Panc1 (cell line): ENCODE measurements at regions not wholly inside any gene's neighbourhood (a gene's known extent, or its start where the extent isn't known, plus 50 kb on each side); places are given as distances from the start of the nearest gene placed in this dataset.
A peak's percentile ranks its signal among the peaks of the same experiment; 100 is the strongest.

Source experiments
- ATAC-seq: fragments of 200-7000 bp; cut with Tn5 transposase; 2 replicates; pipeline ENCODE4 v1.9.1; 2020; ENCODE audit warnings: mild to moderate bottlenecking, moderate library complexity
- BruUV-seq: library from RNA; stranded (reverse); fragments of 400-500 nt; replicated peaks from 2 replicates; lab custom pipeline; 2021; lab: Mats Ljungman, UMichigan
- CTCF ChIA-PET: fragments of 300-600 bp; sonication (Branson Sonifier 250); formaldehyde crosslinking; loops from one replicate; lab custom pipeline; 2022; ENCODE audit warnings: antibody characterized with exemption; lab: Charles Lee
- POLR2A ChIA-PET: fragments of 300-600 bp; sonication (Branson Sonifier 250); formaldehyde crosslinking; loops from one replicate; lab custom pipeline; 2022; ENCODE audit warnings: antibody characterized with exemption; lab: Charles Lee
- DNase-seq: peaks from one replicate; pipeline ENCODE4 v3.0.0-alpha.2; 2010; ENCODE audit warnings: low read depth, low spot score
- H3K27ac ChIP-seq: 2 replicates; pipeline ENCODE4 v1.5.1; 2011; ENCODE audit warnings: mild to moderate bottlenecking, low read length, inconsistent platforms
- H3K27me3 ChIP-seq: fragments of 200-500 bp; sonication (Bioruptor generic); 2 replicates; pipeline ENCODE4 v1.6.0; 2014; ENCODE audit warnings: low read length, inconsistent platforms; ENCODE audit not compliant: control insufficient read depth, insufficient read depth
- H3K36me3 ChIP-seq: fragments of 200-500 bp; sonication (Bioruptor generic); 2 replicates; pipeline ENCODE4 v1.5.1; 2014; ENCODE audit warnings: inconsistent platforms, mild to moderate bottlenecking, low read length, moderate library complexity; ENCODE audit not compliant: control insufficient read depth, insufficient read depth
- H3K4me1 ChIP-seq: 2 replicates; pipeline ENCODE4 v1.5.1; 2011; ENCODE audit warnings: inconsistent platforms, mild to moderate bottlenecking, low read length, moderate library complexity; ENCODE audit not compliant: control insufficient read depth, insufficient read depth
- H3K4me3 ChIP-seq, 2 experiments: 2 replicates each; pipeline ENCODE4 v1.5.1; 2011 to 2012; ENCODE audit warnings: low read depth in 2 of 2, low read length in 2 of 2, mild to moderate bottlenecking in 2 of 2, inconsistent platforms in 1 of 2, moderate library complexity in 1 of 2
- H3K9me3 ChIP-seq: fragments of 200-500 bp; sonication (Bioruptor generic); 2 replicates; pipeline ENCODE4 v1.5.1; 2014; ENCODE audit warnings: low read depth, mild to moderate bottlenecking, inconsistent platforms, low read length, moderate library complexity; ENCODE audit not compliant: control insufficient read depth, insufficient read depth
- CTCF ChIP-seq: fragments of 450-650 bp; IDR thresholded peaks from 2 replicates; pipeline ENCODE4 v1.5.1; 2017; ENCODE audit warnings: mild to moderate bottlenecking
- POLR2AphosphoS5 ChIP-seq: IDR thresholded peaks from 2 replicates; pipeline ENCODE4 v1.6.1; 2012; ENCODE audit warnings: mild to moderate bottlenecking, low read depth, low read length, moderate library complexity
- REST ChIP-seq, 2 experiments: IDR thresholded peaks; 2 replicates each; pipeline ENCODE4 v1.6.1; 2011 to 2012; ENCODE audit warnings: low read depth in 2 of 2, control low read depth in 1 of 2, low read length in 1 of 2, mild to moderate bottlenecking in 1 of 2, moderate library complexity in 1 of 2; ENCODE audit not compliant: insufficient read depth in 1 of 2
- SIN3A ChIP-seq: IDR thresholded peaks from 2 replicates; pipeline ENCODE4 v1.6.1; 2012; ENCODE audit warnings: low read depth, mild to moderate bottlenecking, low read length, moderate library complexity, borderline replicate concordance; ENCODE audit not compliant: insufficient read depth
- TCF7L2 ChIP-seq: IDR thresholded peaks from 2 replicates; pipeline ENCODE4 v1.6.1; 2011; ENCODE audit warnings: mild to moderate bottlenecking, low read depth, low read length, inconsistent platforms
- in situ Hi-C: cut with HindIII; loops from 2 replicates; pipeline ENCODE4 v1.10.0; 2016; ENCODE audit warnings: low sequenced_read_pairs, low pct_unique_long_range_greater_than_20kb
- intact Hi-C: fragments of 100-400 bp; cut with micrococcal nuclease; formaldehyde crosslinking; loops from one replicate; pipeline ENCODE4 v1.10.0; 2022; ENCODE audit not compliant: unreplicated experiment

- ChIA-PET CTCF (no interaction called here), POLR2A (no interaction called here)
- Histone ChIP-seq H3K27me3 (peaks cover 12% of the 10 kb centered on the region), H3K4me1 (no peaks in the 10 kb centered on the region), H3K9me3 (no peaks in the 10 kb centered on the region), H3K4me3 (no peak overlapping the region), H3K36me3 (no peaks in the 10 kb centered on the region), H3K27ac (no peak overlapping the region)
- intact Hi-C loops (no loop called here), in situ Hi-C loops (no loop called here)
- BruUV-seq = no TSS peak
- peak; percentile 37 for ATAC-seq
- DNase-seq = no peak
- TF ChIP-seq REST (IDR thresholded peaks at IDR 0.05; ENCODE audit: insufficient read depth in 1 of 2, low read depth in 2 of 2, low read length in 1 of 2) (no peak), SIN3A (no peak), TCF7L2 (no peak), CTCF (no peak), POLR2AphosphoS5 (no peak)
Measured at GRCh38 chr10:128429835-128430513, 303.8 kb upstream of the MKI67 start.

- BruUV-seq = no TSS peak
- Histone ChIP-seq H3K4me1 (no peaks in the 10 kb centered on the region), H3K27me3 (peaks cover 12% of the 10 kb centered on the region), H3K36me3 (no peaks in the 10 kb centered on the region), H3K9me3 (no peaks in the 10 kb centered on the region), H3K4me3 (no peak overlapping the region), H3K27ac (no peak overlapping the region)
- no peak for DNase-seq
- in situ Hi-C loops (no loop called here), intact Hi-C loops (no loop called here)
- TF ChIP-seq TCF7L2 (no peak), REST (IDR thresholded peaks at IDR 0.05; ENCODE audit: insufficient read depth in 1 of 2, low read depth in 2 of 2, low read length in 1 of 2) (no peak), CTCF (no peak), POLR2AphosphoS5 (no peak), SIN3A (no peak)
- CTCF ChIA-PET = no interaction called here
- POLR2A ChIA-PET = no interaction called here
- ATAC-seq = no peak
Measured at GRCh38 chr10:128431083-128431482, 304.9 kb upstream of the MKI67 start.
